ENCODE measurements at regions not wholly inside any gene's neighbourhood (a gene's known extent, or its start where the extent isn't known, plus 50 kb on each side); places are given as distances from the start of the nearest gene placed in this dataset.

DNA sequence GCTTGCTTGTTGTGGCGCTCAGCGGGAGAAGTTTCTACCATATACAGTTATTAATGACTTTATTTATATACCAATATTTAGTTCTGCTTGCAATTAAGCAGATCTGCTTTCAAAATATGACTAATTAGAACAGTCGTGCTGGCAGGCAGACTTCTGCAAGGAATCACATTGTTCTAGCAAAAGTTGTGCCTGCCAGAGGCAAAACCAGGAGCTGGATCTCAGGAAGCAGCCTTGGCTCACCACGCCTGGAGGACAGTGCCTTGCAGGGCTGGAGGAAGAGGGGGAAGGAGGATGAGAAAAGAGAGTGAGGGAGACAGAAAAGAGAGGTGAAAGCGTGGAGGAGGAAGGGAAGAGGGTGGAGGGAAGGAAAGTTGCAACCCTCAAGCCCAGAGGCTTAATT, 160.3 kb downstream of the NUP210 start:
- no peak for TF ChIP-seq POLR2AphosphoS5 (IDR thresholded peaks at IDR 0.05; ENCODE audit: low read depth, low read length)
- no peak for TF ChIP-seq POLR2A (IDR thresholded peaks at IDR 0.05; ENCODE audit: low read depth, low read length)
- TF ChIP-seq PAX5 (IDR thresholded peaks at IDR 0.05; ENCODE audit: insufficient read depth, low read length, severe bottlenecking) = no peak
- TF ChIP-seq TAF1 (IDR thresholded peaks at IDR 0.05; ENCODE audit: low read depth, low read length) = no peak
- no peak for TF ChIP-seq SPI1 (IDR thresholded peaks at IDR 0.05; ENCODE audit: low read depth, low read length)
